Mucosa of descending colon (tissue), 3 donors: ENCODE measurements at regions not wholly inside any gene's neighbourhood (a gene's known extent, or its start where the extent isn't known, plus 50 kb on each side); places are given as distances from the start of the nearest gene placed in this dataset.
A peak's percentile ranks its signal among the peaks of the same experiment; 100 is the strongest.
"Not testable (repeated sequence)": the region's sequence is repeated elsewhere in the genome, so short reads cannot be mapped to it uniquely, and the experiment has no call there.

ENCODE experiments used
- ATAC-seq: fragments of 200-7000 bp; cut with Tn5 transposase; one replicate; pipeline ENCODE4 v1.9.1; 2020; ENCODE audit warnings: mild to moderate bottlenecking, moderate library complexity
- DNase-seq, 3 donors: peaks; one replicate each; pipeline ENCODE4 v3.0.0-alpha.2; 2020
- H3K36me3 ChIP-seq: fragments of 200-600 bp; one replicate; pipeline ENCODE4 v1.8.0; 2021; ENCODE audit warnings: low read depth, mild to moderate bottlenecking
- H3K4me1 ChIP-seq: fragments of 200-600 bp; one replicate; pipeline ENCODE4 v1.8.0; 2021; ENCODE audit warnings: low read depth, mild to moderate bottlenecking
- H3K4me3 ChIP-seq: fragments of 200-600 bp; one replicate; pipeline ENCODE4 v1.8.0; 2021; ENCODE audit warnings: mild to moderate bottlenecking
- H3K9me3 ChIP-seq: fragments of 200-600 bp; one replicate; pipeline ENCODE4 v1.8.0; 2021; ENCODE audit warnings: mild to moderate bottlenecking
- intact Hi-C, 2 donors: fragments of 100-400 bp; cut with DNase I in 1 of 2; cut with micrococcal nuclease in 1 of 2; formaldehyde crosslinking; loops; one replicate each; pipeline versions ENCODE4 v1.11.0 to v1.11.1; 2022; cut with DNase I, micrococcal nuclease
- TF ChIP-seq, protein P1 (sequence below): fragments of 200-600 bp; IDR thresholded peaks from one replicate; pipeline ENCODE4 v1.8.0; 2022; ENCODE audit warnings: antibody characterized with exemption, mild to moderate bottlenecking
- donor health status: DM: no; HTN: no; CAD: no; lungs with moderate emphysema.
- donor health status: DM: no; HTN: no; CAD: no.
- donor health status: DM: no; HTN: yes; CAD: no.

DNA sequence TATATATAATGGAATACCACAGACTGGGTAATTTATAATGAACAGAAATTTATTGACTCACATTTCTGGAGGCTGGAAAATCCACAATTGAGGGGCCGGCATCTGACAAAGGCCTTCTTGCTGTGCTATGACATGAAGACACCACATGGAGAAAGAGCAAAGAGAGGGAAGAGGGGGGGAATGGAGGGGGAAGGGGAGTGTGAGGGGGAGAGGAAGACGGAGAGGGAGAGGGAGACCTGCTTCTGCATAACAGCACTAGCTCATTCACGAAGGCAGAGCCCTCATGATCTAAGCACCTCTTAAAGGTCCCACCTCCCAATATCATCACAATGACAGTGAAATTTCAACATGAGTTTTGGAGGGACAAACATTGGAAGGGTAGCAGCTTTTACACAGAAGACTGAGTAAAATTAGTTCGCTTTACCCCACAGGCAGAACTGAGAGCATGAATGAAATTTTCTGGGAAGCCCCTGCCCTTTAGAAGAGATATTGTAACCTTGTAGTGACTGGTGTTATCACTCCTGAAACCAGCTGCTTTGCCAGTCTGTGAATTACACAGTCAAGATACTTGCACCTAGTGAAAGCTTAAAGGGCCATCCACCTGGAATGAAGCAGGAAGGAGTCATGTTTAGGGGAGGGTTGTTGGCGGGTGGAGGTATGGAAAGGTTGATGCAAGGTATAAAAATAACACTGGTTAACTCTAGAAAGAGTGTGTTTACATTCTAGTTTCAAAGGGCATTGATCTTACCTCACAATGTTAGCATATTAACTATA, 793.0 kb upstream of the TPTE start:
- H3K4me3 ChIP-seq, H3K36me3 ChIP-seq, DNase-seq, ATAC-seq, intact Hi-C loops, H3K4me1 ChIP-seq: not testable (repeated sequence)
- H3K9me3 ChIP-seq, result peaks cover 73% of the 10 kb centered on the region

DNA sequence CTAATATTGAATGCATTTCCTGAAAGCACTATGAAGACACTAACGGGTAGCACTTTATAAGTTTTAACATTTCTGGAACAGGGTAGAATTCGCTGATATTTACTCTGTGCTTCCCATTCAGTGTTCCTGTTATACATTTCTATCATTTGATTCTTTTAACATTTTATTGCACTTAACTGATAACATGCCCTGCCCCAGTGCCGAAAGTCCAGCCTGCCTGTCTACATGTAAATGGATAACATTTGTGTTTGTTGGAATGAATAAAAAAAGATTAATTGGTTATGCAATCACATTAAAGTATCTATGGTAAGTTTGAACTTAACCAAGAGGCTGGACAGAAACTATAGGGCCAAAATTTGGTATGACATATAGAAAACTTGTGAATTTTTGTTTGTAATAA, 790.5 kb upstream of the TPTE start:
- TF ChIP-seq, protein P1, sequence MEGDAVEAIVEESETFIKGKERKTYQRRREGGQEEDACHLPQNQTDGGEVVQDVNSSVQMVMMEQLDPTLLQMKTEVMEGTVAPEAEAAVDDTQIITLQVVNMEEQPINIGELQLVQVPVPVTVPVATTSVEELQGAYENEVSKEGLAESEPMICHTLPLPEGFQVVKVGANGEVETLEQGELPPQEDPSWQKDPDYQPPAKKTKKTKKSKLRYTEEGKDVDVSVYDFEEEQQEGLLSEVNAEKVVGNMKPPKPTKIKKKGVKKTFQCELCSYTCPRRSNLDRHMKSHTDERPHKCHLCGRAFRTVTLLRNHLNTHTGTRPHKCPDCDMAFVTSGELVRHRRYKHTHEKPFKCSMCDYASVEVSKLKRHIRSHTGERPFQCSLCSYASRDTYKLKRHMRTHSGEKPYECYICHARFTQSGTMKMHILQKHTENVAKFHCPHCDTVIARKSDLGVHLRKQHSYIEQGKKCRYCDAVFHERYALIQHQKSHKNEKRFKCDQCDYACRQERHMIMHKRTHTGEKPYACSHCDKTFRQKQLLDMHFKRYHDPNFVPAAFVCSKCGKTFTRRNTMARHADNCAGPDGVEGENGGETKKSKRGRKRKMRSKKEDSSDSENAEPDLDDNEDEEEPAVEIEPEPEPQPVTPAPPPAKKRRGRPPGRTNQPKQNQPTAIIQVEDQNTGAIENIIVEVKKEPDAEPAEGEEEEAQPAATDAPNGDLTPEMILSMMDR, result no peak
- ATAC-seq, result no peak
- no peaks in the 10 kb centered on the region for H3K36me3 ChIP-seq
- peaks cover 75% of the 10 kb centered on the region for H3K9me3 ChIP-seq
- H3K4me1 ChIP-seq, result no peaks in the 10 kb centered on the region
- no peak for DNase-seq
- intact Hi-C loops, result no loop called here
- H3K4me3 ChIP-seq, result no peak overlapping the region

DNA sequence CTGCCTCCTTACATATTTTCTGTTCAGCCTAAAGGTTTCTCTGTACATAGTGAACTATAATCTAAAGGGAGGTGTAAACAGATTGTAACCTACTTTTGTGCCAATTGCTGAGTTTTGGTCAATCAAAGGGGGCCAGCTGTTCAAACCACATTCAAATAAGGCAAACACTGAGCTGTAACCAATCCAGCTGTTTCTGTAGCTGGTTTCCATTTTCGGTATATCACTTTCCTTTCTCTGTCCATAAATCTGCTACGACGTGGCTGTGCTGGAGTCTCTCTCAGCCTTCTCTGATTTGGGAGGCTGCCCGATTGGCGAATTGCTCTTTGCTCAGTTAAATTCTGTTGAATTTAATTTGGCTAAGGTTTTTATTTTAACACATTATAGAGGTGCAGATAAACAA, 790.1 kb upstream of the TPTE start:
- H3K36me3 ChIP-seq, DNase-seq, intact Hi-C loops, H3K4me3 ChIP-seq, ATAC-seq, H3K4me1 ChIP-seq: not testable (repeated sequence)
- H3K9me3 ChIP-seq, result peaks cover 79% of the 10 kb centered on the region

DNA sequence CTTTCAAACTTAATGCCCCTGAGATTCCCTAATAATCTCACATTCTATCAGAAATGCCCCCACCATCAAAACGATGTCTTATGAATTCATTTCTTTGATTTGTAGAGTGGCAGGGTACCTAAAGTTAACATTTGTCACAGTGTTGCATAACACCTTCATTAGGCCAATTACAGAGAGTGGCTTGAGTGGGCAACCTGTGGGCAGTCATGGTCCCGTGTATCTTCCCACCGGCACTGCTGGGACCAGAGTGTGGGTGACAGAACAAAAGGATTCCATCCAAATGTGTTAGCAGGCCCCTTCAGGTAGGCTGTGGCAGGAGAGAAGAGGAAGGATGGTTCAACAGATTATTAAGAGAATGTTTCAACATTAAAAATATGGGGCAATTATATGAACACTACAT, 788.8 kb upstream of the TPTE start:
- H3K9me3 ChIP-seq, result peaks cover 82% of the 10 kb centered on the region
- H3K4me1 ChIP-seq, H3K4me3 ChIP-seq, ATAC-seq, H3K36me3 ChIP-seq, intact Hi-C loops, DNase-seq: not testable (repeated sequence)

DNA sequence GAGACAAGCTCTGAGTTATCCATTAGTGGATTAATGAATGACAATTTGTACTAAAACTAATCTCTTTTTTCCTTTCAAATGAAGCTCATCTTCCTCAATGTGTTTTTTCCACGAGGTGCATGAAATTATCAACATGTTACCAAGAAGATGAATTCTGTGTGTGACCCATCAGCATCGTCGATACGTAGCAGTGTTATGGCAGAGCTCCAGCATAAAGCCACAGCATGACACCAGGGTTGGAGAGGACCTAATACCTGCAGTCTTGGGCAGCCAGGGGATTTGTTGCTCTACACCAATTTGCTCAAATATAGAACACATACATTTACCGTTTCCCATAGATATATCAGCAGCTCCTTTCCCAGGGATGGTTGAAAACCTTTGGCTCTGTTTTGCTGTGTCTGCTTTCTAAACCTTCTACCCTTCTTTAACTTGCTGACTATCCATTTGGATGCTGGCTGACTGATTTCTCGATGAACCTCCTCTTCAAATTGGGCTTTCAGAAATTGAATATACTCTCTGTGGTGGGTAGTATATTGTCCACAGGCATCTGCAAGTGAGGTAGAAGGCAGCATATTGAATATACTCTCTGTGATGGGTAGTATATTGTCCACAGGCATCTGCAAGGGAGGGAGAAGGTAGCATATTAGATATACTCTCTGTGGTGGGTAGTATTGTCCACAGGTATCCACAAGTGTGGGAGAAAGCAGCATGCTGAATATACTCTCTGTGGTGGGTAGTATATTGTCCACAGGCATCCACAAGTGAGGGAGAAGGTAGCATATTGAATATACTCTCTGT, 787.4 kb upstream of the TPTE start:
- peaks cover 83% of the 10 kb centered on the region for H3K9me3 ChIP-seq
- DNase-seq, intact Hi-C loops, H3K4me3 ChIP-seq, H3K36me3 ChIP-seq, H3K4me1 ChIP-seq, ATAC-seq: not testable (repeated sequence)

DNA sequence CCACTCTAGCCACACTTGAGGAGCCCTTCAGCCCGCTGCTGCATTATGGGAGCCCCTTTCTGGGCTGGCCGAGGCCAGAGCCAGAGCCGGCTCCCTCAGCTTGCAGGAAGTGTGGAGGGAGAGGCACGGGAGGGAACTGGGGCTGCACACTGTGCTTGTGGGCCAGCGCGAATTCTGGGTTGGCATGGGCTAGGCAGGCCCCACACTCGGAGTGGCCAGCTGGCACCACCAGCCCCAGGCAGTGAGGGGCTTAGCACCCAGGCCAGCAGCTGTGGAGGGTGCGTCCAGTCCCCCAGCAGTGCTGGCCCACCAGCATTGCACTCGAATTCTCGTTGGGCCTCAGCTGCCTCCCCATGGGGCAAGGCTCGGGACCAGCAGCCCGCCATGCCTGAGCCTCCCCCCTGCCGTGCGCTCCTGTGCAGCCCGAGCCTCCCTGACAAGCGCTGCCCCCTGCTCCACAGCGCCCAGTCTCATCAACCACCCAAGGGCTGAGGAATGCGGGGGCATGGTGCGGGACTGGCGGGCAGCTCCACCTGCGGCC, 785.9 kb upstream of the TPTE start:
- peak; percentile 15 for ATAC-seq
- TF ChIP-seq, protein P1, result no peak
- no peak overlapping the region for H3K4me3 ChIP-seq
- intact Hi-C loops, result no loop called here
- H3K9me3 ChIP-seq, result peaks cover 89% of the 10 kb centered on the region
- H3K36me3 ChIP-seq, result no peaks in the 10 kb centered on the region
- peak in 1 of 3 donors; percentile 59 for DNase-seq
- no peaks in the 10 kb centered on the region for H3K4me1 ChIP-seq

DNA sequence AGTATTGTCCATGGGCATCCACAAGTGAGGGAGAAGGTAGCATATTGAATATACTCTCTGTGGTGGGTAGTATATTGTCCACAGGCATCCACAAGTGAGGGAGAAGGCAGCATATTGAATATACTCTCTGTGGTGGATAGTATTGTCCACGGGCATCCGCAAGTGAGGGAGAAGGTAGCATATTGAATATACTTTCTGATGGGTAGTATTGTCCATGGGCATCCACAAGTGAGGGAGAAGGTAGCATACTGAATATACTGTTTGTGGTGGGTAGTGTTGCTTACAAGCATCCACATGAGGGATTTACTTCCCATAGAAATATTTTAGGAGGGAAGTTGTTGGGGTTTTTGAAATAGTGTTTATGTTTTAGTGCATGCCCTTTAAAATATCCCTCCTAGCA, 784.1 kb upstream of the TPTE start:
- H3K4me1 ChIP-seq, ATAC-seq, intact Hi-C loops, H3K4me3 ChIP-seq, H3K36me3 ChIP-seq, DNase-seq: not testable (repeated sequence)
- peaks cover 89% of the 10 kb centered on the region for H3K9me3 ChIP-seq

DNA sequence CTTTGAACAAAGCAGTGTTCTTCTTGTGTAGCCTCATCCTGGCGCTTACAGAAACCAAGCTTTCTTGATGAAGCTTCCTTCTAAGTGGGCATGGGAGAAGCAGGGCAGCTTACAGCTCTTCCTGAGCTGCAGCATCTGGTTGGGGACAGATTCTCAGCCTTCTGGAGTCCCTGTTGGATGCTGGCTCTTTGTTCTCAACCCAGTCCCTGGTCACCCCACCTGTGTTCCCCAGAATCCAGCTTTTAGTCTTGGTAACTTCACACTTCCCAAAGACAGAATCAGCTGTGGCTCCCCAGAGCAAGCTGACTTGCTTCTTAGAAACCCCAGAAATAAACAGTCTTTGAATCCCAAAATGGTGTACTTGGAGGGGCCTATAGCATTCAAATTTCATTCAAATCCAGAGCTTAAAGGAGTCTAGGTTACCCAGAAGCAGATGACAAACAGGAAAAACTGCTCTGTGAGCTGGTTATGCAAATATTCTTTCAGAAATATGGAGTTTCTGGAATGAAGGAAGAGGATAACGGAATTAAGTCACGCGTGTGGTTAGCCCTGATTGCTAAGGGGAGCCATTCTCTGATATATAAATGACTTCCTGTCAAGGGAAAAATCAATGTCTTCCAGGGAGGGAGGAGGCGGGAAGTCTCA, 783.4 kb upstream of the TPTE start:
- DNase-seq, ATAC-seq, H3K36me3 ChIP-seq, intact Hi-C loops, H3K4me3 ChIP-seq, H3K4me1 ChIP-seq: not testable (repeated sequence)
- H3K9me3 ChIP-seq, result peaks cover 87% of the 10 kb centered on the region
